Stomach (tissue), 4 donors: ENCODE measurements at regions not wholly inside any gene's neighbourhood (a gene's known extent, or its start where the extent isn't known, plus 50 kb on each side); places are given as distances from the start of the nearest gene placed in this dataset.

ENCODE experiments used
- CTCF ChIP-seq, 7 experiments: fragments of 450-650 bp in 4 of 7; fragments of 200-600 bp in 3 of 7; sonication (generic) in 3 of 7; IDR thresholded peaks; one replicate each; pipeline ENCODE4 v1.5.1; 2016 to 2019; ENCODE audit warnings: antibody characterized with exemption in 7 of 7, control low read depth in 2 of 7, mild to moderate bottlenecking in 1 of 7
- EP300 ChIP-seq: sonication (generic); formaldehyde crosslinking; IDR thresholded peaks from one replicate; pipeline ENCODE4 v1.6.1; 2017; ENCODE audit warnings: antibody characterized with exemption
- POLR2A ChIP-seq, 4 donors: fragments of 450-650 bp; IDR thresholded peaks; one replicate each; pipeline ENCODE4 v1.6.1; 2016; ENCODE audit warnings: antibody characterized with exemption in 4 of 4, control low read depth in 2 of 4, mild to moderate bottlenecking in 1 of 4, moderate library complexity in 1 of 4
- POLR2AphosphoS5 ChIP-seq, 3 donors: sonication (generic); formaldehyde crosslinking; IDR thresholded peaks; one replicate each; pipeline ENCODE4 v1.6.1; 2016; ENCODE audit warnings: antibody characterized with exemption in 3 of 3

- TF ChIP-seq CTCF (IDR thresholded peaks at IDR 0.05) = no peak
- TF ChIP-seq POLR2A (IDR thresholded peaks at IDR 0.05) = no peak
- no peak for TF ChIP-seq POLR2AphosphoS5 (IDR thresholded peaks at IDR 0.05)
- no peak for TF ChIP-seq EP300
Measured at GRCh38 chr5:99600952-99601351, 672.1 kb upstream of the CHD1 start.
